Kidney (tissue), 13 donors: ENCODE measurements at regions not wholly inside any gene's neighbourhood (a gene's known extent, or its start where the extent isn't known, plus 50 kb on each side); places are given as distances from the start of the nearest gene placed in this dataset.

ENCODE experiments used
- DNase-seq, 5 donors: peaks; one replicate each; pipeline ENCODE4 v3.0.0-alpha.2; 2013 to 2020
- FAIRE-seq: peaks from 2 replicates; lab custom pipeline; 2012; peaks lifted over from hg19 to GRCh38; lab: Jason Lieb, UNC
- H3K27ac ChIP-seq, 2 donors: one replicate each; pipeline ENCODE4 v1.7.0; 2013; ENCODE audit warnings: low read depth in 2 of 2, low read length in 2 of 2, inconsistent platforms in 1 of 2
- H3K27me3 ChIP-seq: one replicate; pipeline ENCODE4 v1.7.1; 2013; ENCODE audit warnings: low read length, inconsistent platforms; ENCODE audit not compliant: control insufficient read depth, insufficient read depth
- H3K36me3 ChIP-seq, 3 donors: one replicate each; pipeline versions ENCODE4 v1.7.0 to v1.7.1; 2013; ENCODE audit warnings: low read length in 3 of 3, control low read depth in 1 of 3, inconsistent platforms in 1 of 3; ENCODE audit not compliant: insufficient read depth in 3 of 3, control insufficient read depth in 2 of 3
- H3K4me1 ChIP-seq, 3 donors: one replicate each; pipeline versions ENCODE4 v1.7.0 to v1.7.1; 2013; ENCODE audit warnings: low read length in 3 of 3, inconsistent platforms in 1 of 3, low read depth in 1 of 3; ENCODE audit not compliant: control insufficient read depth in 2 of 3, insufficient read depth in 2 of 3
- H3K4me3 ChIP-seq, 3 donors: one replicate each; pipeline versions ENCODE4 v1.7.0 to v1.8.1; 2013; ENCODE audit warnings: low read length in 3 of 3, control low read depth in 1 of 3, inconsistent platforms in 1 of 3
- H3K9ac ChIP-seq, 3 donors: one replicate each; pipeline versions ENCODE4 v1.7.0 to v1.7.1; 2013; ENCODE audit warnings: low read length in 3 of 3, control low read depth in 1 of 3, inconsistent platforms in 1 of 3
- H3K9me3 ChIP-seq, 3 donors: one replicate each; pipeline versions ENCODE4 v1.7.0 to v1.7.1; 2013; ENCODE audit warnings: low read length in 3 of 3, control low read depth in 1 of 3, inconsistent platforms in 1 of 3; ENCODE audit not compliant: control insufficient read depth in 2 of 3, insufficient read depth in 1 of 3
- CTCF ChIP-seq: IDR thresholded peaks from 3 replicates; pipeline ENCODE4 v1.5.1; 2012; ENCODE audit warnings: mild to moderate bottlenecking, moderate library complexity, borderline replicate concordance; ENCODE audit not compliant: insufficient read depth; ENCODE audit errors: extremely low read depth
- intact Hi-C: fragments of 100-400 bp; cut with DNase I; formaldehyde crosslinking; loops from one replicate; pipeline ENCODE4 v1.11.1; 2022
- donor health status: control.
- donor health status: control.
- donor health status: control.
- donor health status: control.
- donor health status: control.
- donor health status: DM: yes; HTN: yes; CAD: no.
- donor health status: Normal renal cell carcinoma (clear cell type).

- no peak for FAIRE-seq
- no peaks in the 10 kb centered on the region for H3K27me3 ChIP-seq
- H3K4me1 ChIP-seq = peaks cover 0 to 13% (median 4%) of the 10 kb centered on the region in 3 donors
- no peaks in the 10 kb centered on the region for H3K9me3 ChIP-seq
- H3K27ac ChIP-seq = no peak overlapping the region
- intact Hi-C loops = no loop called here
- no peaks in the 10 kb centered on the region for H3K36me3 ChIP-seq
- no peak for DNase-seq
- TF ChIP-seq CTCF = no peak
- no peak overlapping the region for H3K9ac ChIP-seq
- H3K4me3 ChIP-seq = no peak overlapping the region
Measured at GRCh38 chr6:139572001-139572400, 197.6 kb upstream of the CITED2 start.

- no peak for FAIRE-seq
- peak overlapping the region in 1 of 2 donors; percentile 32 for H3K27ac ChIP-seq
Measured at GRCh38 chr6:139570166-139570565, 195.7 kb upstream of the CITED2 start.

GRCh38 chr6:139569566-139569965, 195.1 kb upstream of the CITED2 start:
- intact Hi-C loops = no loop called here
- H3K4me1 ChIP-seq = peaks cover 0 to 8% (median 4%) of the 10 kb centered on the region in 3 donors

More at GRCh38 chr6:139570166-139570565, 195.7 kb upstream of the CITED2 start:
- no peak overlapping the region for H3K4me3 ChIP-seq
- intact Hi-C loops = no loop called here
- no peaks in the 10 kb centered on the region for H3K36me3 ChIP-seq
- no peak overlapping the region for H3K9ac ChIP-seq
- H3K4me1 ChIP-seq = peaks cover 0 to 8% (median 4%) of the 10 kb centered on the region in 3 donors
- H3K27me3 ChIP-seq = no peaks in the 10 kb centered on the region
- no peaks in the 10 kb centered on the region for H3K9me3 ChIP-seq
- no peak for TF ChIP-seq CTCF
- DNase-seq = no peak

More at GRCh38 chr6:139569566-139569965, 195.1 kb upstream of the CITED2 start:
- peak overlapping the region in 1 of 2 donors; percentile 32 for H3K27ac ChIP-seq
- H3K4me3 ChIP-seq = no peak overlapping the region
- no peak overlapping the region for H3K9ac ChIP-seq
- DNase-seq = no peak
- no peaks in the 10 kb centered on the region for H3K9me3 ChIP-seq
- TF ChIP-seq CTCF = no peak
- H3K36me3 ChIP-seq = no peaks in the 10 kb centered on the region
- no peak for FAIRE-seq
- H3K27me3 ChIP-seq = no peaks in the 10 kb centered on the region
